Ishikawa (cell line): ENCODE measurements at regions not wholly inside any gene's neighbourhood (a gene's known extent, or its start where the extent isn't known, plus 50 kb on each side); places are given as distances from the start of the nearest gene placed in this dataset.

Experiments used
- CEBPB ChIP-seq: IDR thresholded peaks from 2 replicates; pipeline ENCODE4 v1.6.1; 2012
- CREB1 ChIP-seq: IDR thresholded peaks from 2 replicates; pipeline ENCODE4 v1.6.1; 2012; ENCODE audit warnings: low read depth
- EGR1 ChIP-seq: IDR thresholded peaks from 2 replicates; pipeline ENCODE4 v1.6.1; 2012
- EP300 ChIP-seq: IDR thresholded peaks from 2 replicates; pipeline ENCODE4 v1.6.1; 2012; ENCODE audit warnings: borderline replicate concordance
- FOXM1 ChIP-seq: IDR thresholded peaks from 2 replicates; pipeline ENCODE4 v1.6.1; 2012; ENCODE audit warnings: low read depth, borderline replicate concordance
- NFIC ChIP-seq: IDR thresholded peaks from 2 replicates; pipeline ENCODE4 v1.6.1; 2012
- RAD21 ChIP-seq: IDR thresholded peaks from 2 replicates; pipeline ENCODE4 v1.6.1; 2012; ENCODE audit warnings: low read depth
- TAF1 ChIP-seq: IDR thresholded peaks from 2 replicates; pipeline ENCODE4 v1.6.1; 2012; ENCODE audit warnings: low read depth, mild to moderate bottlenecking
- TCF12 ChIP-seq: IDR thresholded peaks from 2 replicates; pipeline ENCODE4 v1.6.1; 2012; ENCODE audit warnings: low read depth
- TEAD4 ChIP-seq: IDR thresholded peaks from 2 replicates; pipeline ENCODE4 v1.6.1; 2012
- YY1 ChIP-seq: IDR thresholded peaks from 2 replicates; pipeline ENCODE4 v1.6.1; 2012; ENCODE audit warnings: low read depth
- ZBTB7A ChIP-seq: IDR thresholded peaks from 2 replicates; pipeline ENCODE4 v1.6.1; 2012; ENCODE audit warnings: low read depth
- TF ChIP-seq, protein P1 (sequence below): IDR thresholded peaks from 2 replicates; pipeline ENCODE4 v1.6.1; 2012; ENCODE audit warnings: low read depth, mild to moderate bottlenecking
- TF ChIP-seq, protein P2 (sequence below): IDR thresholded peaks from 2 replicates; pipeline ENCODE4 v1.6.1; 2012
- TF ChIP-seq, protein P3 (sequence below): IDR thresholded peaks from 2 replicates; pipeline ENCODE4 v1.6.1; 2012

DNA sequence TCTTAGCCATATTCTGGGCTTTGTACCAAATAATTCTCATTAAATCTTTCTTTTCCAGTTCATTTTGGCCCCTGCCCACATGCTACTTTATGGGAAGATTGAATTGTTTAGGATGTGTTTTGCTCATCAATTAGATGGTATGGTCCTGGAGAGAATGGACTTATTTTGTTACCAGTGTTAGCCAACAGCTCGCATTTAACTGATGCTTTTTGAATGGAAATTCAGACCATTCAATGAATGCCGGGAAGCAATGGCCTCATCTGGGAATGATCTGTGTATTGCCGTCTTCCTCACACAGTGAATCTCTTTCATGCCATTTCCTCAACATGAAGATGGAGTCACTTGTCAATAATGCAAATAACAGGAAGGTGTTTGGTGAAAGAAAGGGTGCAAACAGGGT is 370.6 kb upstream of the PIK3R1 start:
- TF ChIP-seq RAD21 (no peak), EP300 (no peak), YY1 (no peak), TAF1 (no peak), FOXM1 (no peak), CEBPB (no peak), EGR1 (no peak)
- TF ChIP-seq, protein P1, sequence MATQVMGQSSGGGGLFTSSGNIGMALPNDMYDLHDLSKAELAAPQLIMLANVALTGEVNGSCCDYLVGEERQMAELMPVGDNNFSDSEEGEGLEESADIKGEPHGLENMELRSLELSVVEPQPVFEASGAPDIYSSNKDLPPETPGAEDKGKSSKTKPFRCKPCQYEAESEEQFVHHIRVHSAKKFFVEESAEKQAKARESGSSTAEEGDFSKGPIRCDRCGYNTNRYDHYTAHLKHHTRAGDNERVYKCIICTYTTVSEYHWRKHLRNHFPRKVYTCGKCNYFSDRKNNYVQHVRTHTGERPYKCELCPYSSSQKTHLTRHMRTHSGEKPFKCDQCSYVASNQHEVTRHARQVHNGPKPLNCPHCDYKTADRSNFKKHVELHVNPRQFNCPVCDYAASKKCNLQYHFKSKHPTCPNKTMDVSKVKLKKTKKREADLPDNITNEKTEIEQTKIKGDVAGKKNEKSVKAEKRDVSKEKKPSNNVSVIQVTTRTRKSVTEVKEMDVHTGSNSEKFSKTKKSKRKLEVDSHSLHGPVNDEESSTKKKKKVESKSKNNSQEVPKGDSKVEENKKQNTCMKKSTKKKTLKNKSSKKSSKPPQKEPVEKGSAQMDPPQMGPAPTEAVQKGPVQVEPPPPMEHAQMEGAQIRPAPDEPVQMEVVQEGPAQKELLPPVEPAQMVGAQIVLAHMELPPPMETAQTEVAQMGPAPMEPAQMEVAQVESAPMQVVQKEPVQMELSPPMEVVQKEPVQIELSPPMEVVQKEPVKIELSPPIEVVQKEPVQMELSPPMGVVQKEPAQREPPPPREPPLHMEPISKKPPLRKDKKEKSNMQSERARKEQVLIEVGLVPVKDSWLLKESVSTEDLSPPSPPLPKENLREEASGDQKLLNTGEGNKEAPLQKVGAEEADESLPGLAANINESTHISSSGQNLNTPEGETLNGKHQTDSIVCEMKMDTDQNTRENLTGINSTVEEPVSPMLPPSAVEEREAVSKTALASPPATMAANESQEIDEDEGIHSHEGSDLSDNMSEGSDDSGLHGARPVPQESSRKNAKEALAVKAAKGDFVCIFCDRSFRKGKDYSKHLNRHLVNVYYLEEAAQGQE = no peak

DNA sequence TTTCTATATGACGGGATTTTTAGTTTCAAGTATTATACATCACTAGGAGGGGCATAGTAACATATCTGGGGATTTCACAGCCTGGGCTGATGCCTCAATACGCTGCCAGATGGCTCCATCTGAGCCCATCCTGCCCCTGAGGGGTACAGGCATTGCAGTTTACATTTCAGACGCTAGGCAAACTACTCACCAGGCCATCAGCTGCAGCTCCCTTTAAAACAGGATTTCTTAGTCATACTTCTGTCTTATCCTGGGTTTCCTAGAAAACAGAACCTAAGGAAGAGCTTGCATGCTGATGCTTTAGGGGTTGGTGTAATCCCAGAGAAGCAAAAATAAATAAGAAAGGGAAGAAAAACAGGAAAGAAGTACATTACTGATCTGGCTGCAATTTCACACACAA is 372.8 kb upstream of the PIK3R1 start:
- TF ChIP-seq, protein P2, sequence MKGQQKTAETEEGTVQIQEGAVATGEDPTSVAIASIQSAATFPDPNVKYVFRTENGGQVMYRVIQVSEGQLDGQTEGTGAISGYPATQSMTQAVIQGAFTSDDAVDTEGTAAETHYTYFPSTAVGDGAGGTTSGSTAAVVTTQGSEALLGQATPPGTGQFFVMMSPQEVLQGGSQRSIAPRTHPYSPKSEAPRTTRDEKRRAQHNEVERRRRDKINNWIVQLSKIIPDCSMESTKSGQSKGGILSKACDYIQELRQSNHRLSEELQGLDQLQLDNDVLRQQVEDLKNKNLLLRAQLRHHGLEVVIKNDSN = no peak
- TF ChIP-seq FOXM1 (no peak), TAF1 (no peak), ZBTB7A (no peak), CEBPB (no peak)

DNA sequence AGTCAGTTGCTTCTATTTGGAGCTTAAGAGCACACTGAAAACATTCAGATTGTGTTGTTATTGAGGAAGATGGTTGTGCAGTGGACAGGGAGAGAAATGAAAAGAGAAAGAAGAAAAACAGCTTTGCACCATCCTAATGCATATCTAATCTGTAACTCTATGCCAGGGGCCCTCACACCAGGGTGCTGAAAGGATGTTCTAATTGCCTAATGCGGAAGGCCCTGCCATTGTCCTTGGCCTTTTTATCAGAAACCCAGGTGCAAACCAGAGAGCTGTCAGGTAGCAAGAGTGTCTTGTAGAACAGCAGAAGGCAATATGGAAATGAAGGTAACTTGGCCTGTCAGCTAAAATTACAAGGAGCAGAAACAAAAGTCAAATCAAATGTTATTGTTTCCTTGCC is 384.5 kb upstream of the PIK3R1 start:
- no peak for TF ChIP-seq YY1
- TF ChIP-seq TAF1 = no peak
- no peak for TF ChIP-seq NFIC
- no peak for TF ChIP-seq CEBPB
- TF ChIP-seq FOXM1 = no peak
- no peak for TF ChIP-seq EP300
- no peak for TF ChIP-seq ZBTB7A
- TF ChIP-seq CREB1 = no peak
- TF ChIP-seq RAD21 = no peak
- TF ChIP-seq EGR1 = no peak
- TF ChIP-seq, protein P1 = no peak
- TF ChIP-seq, protein P3, sequence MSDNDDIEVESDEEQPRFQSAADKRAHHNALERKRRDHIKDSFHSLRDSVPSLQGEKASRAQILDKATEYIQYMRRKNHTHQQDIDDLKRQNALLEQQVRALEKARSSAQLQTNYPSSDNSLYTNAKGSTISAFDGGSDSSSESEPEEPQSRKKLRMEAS = no peak
- no peak for TF ChIP-seq TEAD4
- TF ChIP-seq, protein P2 = no peak
- no peak for TF ChIP-seq TCF12

DNA sequence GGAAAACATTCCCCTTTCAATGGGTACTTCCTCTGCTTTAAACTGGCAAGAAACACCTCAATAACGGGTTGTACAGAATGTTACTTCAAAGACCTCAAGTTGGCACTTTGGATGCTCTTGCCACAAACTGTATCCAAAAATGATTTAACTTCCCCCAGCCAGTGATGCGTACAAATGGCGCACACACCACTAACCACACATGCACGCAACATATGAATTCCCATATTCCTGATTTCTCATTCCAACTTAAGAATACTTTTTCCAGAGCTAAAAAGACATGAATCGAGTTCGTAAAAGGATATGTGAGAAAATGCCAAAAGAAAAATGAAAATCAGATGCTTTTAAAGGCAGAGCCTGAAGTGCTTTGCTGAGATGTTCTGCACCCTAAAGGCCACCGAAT is 388.0 kb upstream of the PIK3R1 start:
- TF ChIP-seq CEBPB (no peak), FOXM1 (no peak), TEAD4 (no peak), EGR1 (no peak), TCF12 (no peak), YY1 (no peak), TAF1 (no peak), EP300 (no peak), ZBTB7A (no peak), RAD21 (no peak), NFIC (no peak), CREB1 (no peak)
- TF ChIP-seq, protein P1 = no peak
- TF ChIP-seq, protein P2 = no peak
- TF ChIP-seq, protein P3 = no peak

DNA sequence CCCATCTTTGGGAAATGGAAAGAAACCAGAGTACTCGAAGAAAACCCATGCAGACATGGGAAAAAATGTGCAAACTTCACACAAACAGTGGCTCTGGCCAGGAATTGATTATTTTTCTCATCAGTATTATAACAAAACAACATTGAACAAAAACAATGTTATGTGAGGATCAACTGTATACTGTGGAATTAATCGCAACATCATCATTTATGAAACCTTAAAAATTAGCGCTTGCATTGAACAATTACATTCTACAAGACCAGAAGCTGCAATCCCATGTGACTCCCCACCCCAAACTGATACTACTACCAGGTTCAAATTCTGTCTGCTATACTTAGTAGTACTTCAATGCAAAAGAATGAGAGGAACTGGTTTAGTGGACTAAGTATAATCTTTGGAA is 390.7 kb upstream of the PIK3R1 start:
- TF ChIP-seq EP300 (no peak), EGR1 (no peak), YY1 (no peak), RAD21 (no peak), TAF1 (no peak), NFIC (no peak), TEAD4 (no peak), FOXM1 (no peak), CEBPB (no peak), ZBTB7A (no peak)
- TF ChIP-seq, protein P2 = no peak
- TF ChIP-seq, protein P3 = no peak
